ENCODE measurements at regions not wholly inside any gene's neighbourhood (a gene's known extent, or its start where the extent isn't known, plus 50 kb on each side); places are given as distances from the start of the nearest gene placed in this dataset.

DNA sequence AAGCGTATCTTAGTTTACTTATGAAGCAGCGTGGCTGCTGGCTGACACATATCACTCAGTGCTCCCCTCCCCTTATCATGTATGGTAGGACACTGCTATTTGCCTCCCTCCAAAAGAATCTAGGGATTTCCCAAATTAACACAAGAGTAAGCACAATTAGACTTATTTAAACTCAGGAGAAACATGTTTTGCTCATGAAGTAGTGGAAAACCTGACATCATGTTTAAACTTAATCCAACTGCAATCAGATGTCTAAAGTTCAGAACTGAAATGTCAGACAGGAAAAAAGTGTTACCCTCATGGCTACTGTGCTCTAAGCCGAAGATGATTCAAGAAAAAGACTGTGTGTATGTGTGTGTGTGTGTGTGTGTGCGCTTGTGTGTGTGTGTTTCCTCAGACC lies 324.1 kb upstream of the TNC start:
- H3K27ac Mint-ChIP-seq, result no peak overlapping the region
- WGBS, 2 experiments (ENCODE audit: insufficient coverage in 1 of 2, insufficient read length in 1 of 2), result 83 to 89% methylated on average over 3 to 4 of the region's 4 CpGs
- TF ChIP-seq CTCF (conservative IDR thresholded peaks at IDR 0.05), result no peak
- H3K4me3 ChIP-seq (ENCODE audit: low read length), result no peak overlapping the region
- H3K4me1 Mint-ChIP-seq, result peaks cover 9% of the 10 kb centered on the region
- no peaks in the 10 kb centered on the region for H3K36me3 ChIP-seq (ENCODE audit: control insufficient read depth, insufficient read depth, low read length)
- no peaks in the 10 kb centered on the region for H3K9me3 Mint-ChIP-seq
- no peak overlapping the region for H3K4me3 Mint-ChIP-seq
- H3K27ac ChIP-seq (ENCODE audit: low read depth, low read length), result no peak overlapping the region
- H3K27me3 ChIP-seq (ENCODE audit: control insufficient read depth, insufficient read depth, low read length, poor library complexity, severe bottlenecking), result no peaks in the 10 kb centered on the region
- no peaks in the 10 kb centered on the region for H3K36me3 Mint-ChIP-seq (ENCODE audit: low read depth)
- H3K9me3 ChIP-seq (ENCODE audit: control insufficient read depth, low read length), result no peaks in the 10 kb centered on the region
- H3K27me3 Mint-ChIP-seq (ENCODE audit: insufficient read depth), result no peaks in the 10 kb centered on the region
- no peak overlapping the region for H3K9ac ChIP-seq (ENCODE audit: extremely low read depth, low read length, poor library complexity, severe bottlenecking)
- H3K4me1 ChIP-seq (ENCODE audit: control insufficient read depth, insufficient read depth, low read length), result no peaks in the 10 kb centered on the region
- DNase-seq, result no peak

- no peaks in the 10 kb centered on the region for H3K4me1 ChIP-seq (ENCODE audit: control insufficient read depth, insufficient read depth, low read length)
- no CpG with 5 or more reads among the region's 2 CpGs for WGBS, 2 experiments (ENCODE audit: insufficient coverage in 1 of 2, insufficient read length in 1 of 2)
- no peak overlapping the region for H3K27ac Mint-ChIP-seq
- no peak for DNase-seq
- H3K36me3 ChIP-seq (ENCODE audit: control insufficient read depth, insufficient read depth, low read length), result no peaks in the 10 kb centered on the region
- H3K9me3 ChIP-seq (ENCODE audit: control insufficient read depth, low read length), result no peaks in the 10 kb centered on the region
- no peak overlapping the region for H3K27ac ChIP-seq (ENCODE audit: low read depth, low read length)
- peaks cover 9% of the 10 kb centered on the region for H3K4me1 Mint-ChIP-seq
- H3K9me3 Mint-ChIP-seq, result no peaks in the 10 kb centered on the region
- no peak overlapping the region for H3K9ac ChIP-seq (ENCODE audit: extremely low read depth, low read length, poor library complexity, severe bottlenecking)
- no peaks in the 10 kb centered on the region for H3K27me3 Mint-ChIP-seq (ENCODE audit: insufficient read depth)
- H3K4me3 ChIP-seq (ENCODE audit: low read length), result no peak overlapping the region
- H3K4me3 Mint-ChIP-seq, result no peak overlapping the region
- TF ChIP-seq CTCF (conservative IDR thresholded peaks at IDR 0.05), result no peak
- H3K36me3 Mint-ChIP-seq (ENCODE audit: low read depth), result no peaks in the 10 kb centered on the region
- H3K27me3 ChIP-seq (ENCODE audit: control insufficient read depth, insufficient read depth, low read length, poor library complexity, severe bottlenecking), result no peaks in the 10 kb centered on the region
Measured at GRCh38 chr9:115443890-115444289, 325.9 kb upstream of the TNC start.

GRCh38 chr9:115444959-115445358 lies 327.0 kb upstream of the TNC start:
- no peaks in the 10 kb centered on the region for H3K27me3 ChIP-seq (ENCODE audit: control insufficient read depth, insufficient read depth, low read length, poor library complexity, severe bottlenecking)
- WGBS, 2 experiments (ENCODE audit: insufficient coverage in 1 of 2, insufficient read length in 1 of 2), result 88 to 93% methylated on average over 3 of the region's 3 CpGs
- H3K9me3 ChIP-seq (ENCODE audit: control insufficient read depth, low read length), result no peaks in the 10 kb centered on the region
- no peak overlapping the region for H3K4me3 ChIP-seq (ENCODE audit: low read length)
- H3K9ac ChIP-seq (ENCODE audit: extremely low read depth, low read length, poor library complexity, severe bottlenecking), result no peak overlapping the region
- Mint-ChIP-seq H3K9me3 (no peaks in the 10 kb centered on the region), H3K27ac (no peak overlapping the region), H3K36me3 (ENCODE audit: low read depth) (no peaks in the 10 kb centered on the region), H3K27me3 (ENCODE audit: insufficient read depth) (no peaks in the 10 kb centered on the region), H3K4me3 (no peak overlapping the region), H3K4me1 (peaks cover 9% of the 10 kb centered on the region)
- no peak for TF ChIP-seq CTCF (conservative IDR thresholded peaks at IDR 0.05)
- no peaks in the 10 kb centered on the region for H3K4me1 ChIP-seq (ENCODE audit: control insufficient read depth, insufficient read depth, low read length)
- no peak overlapping the region for H3K27ac ChIP-seq (ENCODE audit: low read depth, low read length)
- no peaks in the 10 kb centered on the region for H3K36me3 ChIP-seq (ENCODE audit: control insufficient read depth, insufficient read depth, low read length)
- no peak for DNase-seq

All from endodermal cell (in vitro differentiated cells).